ENCODE measurements at regions not wholly inside any gene's neighbourhood (a gene's known extent, or its start where the extent isn't known, plus 50 kb on each side); places are given as distances from the start of the nearest gene placed in this dataset.
"Not testable (repeated sequence)": the region's sequence is repeated elsewhere in the genome, so short reads cannot be mapped to it uniquely, and the experiment has no call there.

- H3K4me1 Mint-ChIP-seq = no peaks in the 10 kb centered on the region
- DNase-seq = no peak
- H3K9me3 Mint-ChIP-seq = no peaks in the 10 kb centered on the region
- CTCF ChIA-PET = no interaction called here
- H3K27ac Mint-ChIP-seq = no peak overlapping the region
- H3K4me3 Mint-ChIP-seq = no peak overlapping the region
- no peaks in the 10 kb centered on the region for H3K36me3 Mint-ChIP-seq
- H3K27me3 Mint-ChIP-seq = no peaks in the 10 kb centered on the region
Measured at GRCh38 chr9:102642651-102643050, 352.5 kb upstream of the CYLC2 start.

GRCh38 chr9:102631559-102631958 is 363.6 kb upstream of the CYLC2 start:
- DNase-seq = no peak
- peaks cover 4% of the 10 kb centered on the region for H3K9me3 Mint-ChIP-seq
- CTCF ChIA-PET = interaction anchor here (0.6 to 1.0 kb wide), 3 partner anchors 1032 to 1755 kb away, joined by 3 to 4 read pairs (median 3); no protein-coding TSS in a partner anchor
- no peaks in the 10 kb centered on the region for H3K27me3 Mint-ChIP-seq
- no peak overlapping the region for H3K4me3 Mint-ChIP-seq
- H3K4me1 Mint-ChIP-seq = no peaks in the 10 kb centered on the region
- H3K36me3 Mint-ChIP-seq = no peaks in the 10 kb centered on the region
- no peak overlapping the region for H3K27ac Mint-ChIP-seq

- peaks cover 2% of the 10 kb centered on the region for H3K9me3 Mint-ChIP-seq
- no peak for DNase-seq
- no peak overlapping the region for H3K4me3 Mint-ChIP-seq
- no peaks in the 10 kb centered on the region for H3K27me3 Mint-ChIP-seq
- CTCF ChIA-PET = no interaction called here
- no peak overlapping the region for H3K27ac Mint-ChIP-seq
- no peaks in the 10 kb centered on the region for H3K36me3 Mint-ChIP-seq
- H3K4me1 Mint-ChIP-seq = no peaks in the 10 kb centered on the region
Measured at GRCh38 chr9:102609461-102609860, 385.7 kb upstream of the CYLC2 start.

GRCh38 chr9:102603198-102604195 is 391.6 kb upstream of the CYLC2 start:
- H3K27ac Mint-ChIP-seq, DNase-seq, H3K4me1 Mint-ChIP-seq, CTCF ChIA-PET, H3K36me3 Mint-ChIP-seq, H3K27me3 Mint-ChIP-seq, H3K4me3 Mint-ChIP-seq, H3K9me3 Mint-ChIP-seq: not testable (repeated sequence)

GRCh38 chr9:102594241-102594640 is 400.9 kb upstream of the CYLC2 start:
- Mint-ChIP-seq H3K27ac (no peak overlapping the region), H3K9me3 (peaks cover 3% of the 10 kb centered on the region), H3K4me3 (no peak overlapping the region), H3K36me3 (no peaks in the 10 kb centered on the region), H3K4me1 (no peaks in the 10 kb centered on the region), H3K27me3 (no peaks in the 10 kb centered on the region)
- CTCF ChIA-PET = no interaction called here
- no peak for DNase-seq

GRCh38 chr9:102587281-102587680 is 407.9 kb upstream of the CYLC2 start:
- CTCF ChIA-PET = no interaction called here
- H3K27ac Mint-ChIP-seq = no peak overlapping the region

GRCh38 chr9:102569436-102569835 is 425.7 kb upstream of the CYLC2 start:
- Mint-ChIP-seq H3K4me3 (no peak overlapping the region), H3K27me3 (no peaks in the 10 kb centered on the region), H3K9me3 (no peaks in the 10 kb centered on the region), H3K27ac (no peak overlapping the region), H3K36me3 (no peaks in the 10 kb centered on the region), H3K4me1 (no peaks in the 10 kb centered on the region)
- CTCF ChIA-PET = no interaction called here
- DNase-seq = no peak

More at GRCh38 chr9:102587281-102587680, 407.9 kb upstream of the CYLC2 start:
- H3K9me3 Mint-ChIP-seq = no peaks in the 10 kb centered on the region
- no peaks in the 10 kb centered on the region for H3K4me1 Mint-ChIP-seq
- no peaks in the 10 kb centered on the region for H3K36me3 Mint-ChIP-seq
- H3K4me3 Mint-ChIP-seq = no peak overlapping the region
- no peaks in the 10 kb centered on the region for H3K27me3 Mint-ChIP-seq
- no peak for DNase-seq

GRCh38 chr9:102551346-102551745 is 443.8 kb upstream of the CYLC2 start:
- no peaks in the 10 kb centered on the region for H3K36me3 Mint-ChIP-seq
- DNase-seq = no peak
- CTCF ChIA-PET = no interaction called here
- H3K9me3 Mint-ChIP-seq = peaks cover 22% of the 10 kb centered on the region
- H3K27ac Mint-ChIP-seq = no peak overlapping the region
- H3K4me3 Mint-ChIP-seq = no peak overlapping the region
- no peaks in the 10 kb centered on the region for H3K4me1 Mint-ChIP-seq
- H3K27me3 Mint-ChIP-seq = no peaks in the 10 kb centered on the region

- H3K36me3 Mint-ChIP-seq = no peaks in the 10 kb centered on the region
- H3K4me3 Mint-ChIP-seq = no peak overlapping the region
- DNase-seq = no peak
- H3K9me3 Mint-ChIP-seq = peaks cover 22% of the 10 kb centered on the region
- H3K27me3 Mint-ChIP-seq = no peaks in the 10 kb centered on the region
- no peaks in the 10 kb centered on the region for H3K4me1 Mint-ChIP-seq
- CTCF ChIA-PET = no interaction called here
- H3K27ac Mint-ChIP-seq = no peak overlapping the region
Measured at GRCh38 chr9:102550886-102551285, 444.2 kb upstream of the CYLC2 start.

- no peaks in the 10 kb centered on the region for H3K27me3 Mint-ChIP-seq
- no peaks in the 10 kb centered on the region for H3K4me1 Mint-ChIP-seq
- H3K4me3 Mint-ChIP-seq = no peak overlapping the region
- peaks cover 22% of the 10 kb centered on the region for H3K9me3 Mint-ChIP-seq
- H3K36me3 Mint-ChIP-seq = no peaks in the 10 kb centered on the region
- no peak overlapping the region for H3K27ac Mint-ChIP-seq
- CTCF ChIA-PET = no interaction called here
- DNase-seq = no peak
Measured at GRCh38 chr9:102550266-102550665, 444.9 kb upstream of the CYLC2 start.

GRCh38 chr9:102534031-102534430 is 461.1 kb upstream of the CYLC2 start:
- CTCF ChIA-PET = no interaction called here
- no peaks in the 10 kb centered on the region for H3K36me3 Mint-ChIP-seq
- no peaks in the 10 kb centered on the region for H3K9me3 Mint-ChIP-seq
- H3K4me1 Mint-ChIP-seq = no peaks in the 10 kb centered on the region
- DNase-seq = no peak
- no peaks in the 10 kb centered on the region for H3K27me3 Mint-ChIP-seq
- no peak overlapping the region for H3K4me3 Mint-ChIP-seq
- H3K27ac Mint-ChIP-seq = no peak overlapping the region

- no peaks in the 10 kb centered on the region for H3K27me3 Mint-ChIP-seq
- H3K27ac Mint-ChIP-seq = no peak overlapping the region
- DNase-seq = no peak
- no peak overlapping the region for H3K4me3 Mint-ChIP-seq
- CTCF ChIA-PET = no interaction called here
- no peaks in the 10 kb centered on the region for H3K4me1 Mint-ChIP-seq
- H3K36me3 Mint-ChIP-seq = no peaks in the 10 kb centered on the region
- peaks cover 2% of the 10 kb centered on the region for H3K9me3 Mint-ChIP-seq
Measured at GRCh38 chr9:102521097-102521755, 473.9 kb upstream of the CYLC2 start.

GRCh38 chr9:102519423-102519822 is 475.7 kb upstream of the CYLC2 start:
- DNase-seq = no peak
- Mint-ChIP-seq H3K27me3 (no peaks in the 10 kb centered on the region), H3K36me3 (no peaks in the 10 kb centered on the region), H3K9me3 (peaks cover 4% of the 10 kb centered on the region), H3K27ac (no peak overlapping the region), H3K4me1 (no peaks in the 10 kb centered on the region), H3K4me3 (no peak overlapping the region)
- CTCF ChIA-PET = no interaction called here

- Mint-ChIP-seq H3K9me3 (peaks cover 4% of the 10 kb centered on the region), H3K4me3 (no peak overlapping the region), H3K36me3 (no peaks in the 10 kb centered on the region), H3K27me3 (no peaks in the 10 kb centered on the region), H3K4me1 (no peaks in the 10 kb centered on the region), H3K27ac (no peak overlapping the region)
- DNase-seq = no peak
- CTCF ChIA-PET = no interaction called here
Measured at GRCh38 chr9:102518324-102518723, 476.8 kb upstream of the CYLC2 start.

- Mint-ChIP-seq H3K4me1 (no peaks in the 10 kb centered on the region), H3K27ac (no peak overlapping the region), H3K27me3 (no peaks in the 10 kb centered on the region), H3K9me3 (peaks cover 3% of the 10 kb centered on the region), H3K4me3 (no peak overlapping the region), H3K36me3 (no peaks in the 10 kb centered on the region)
- no peak for DNase-seq
- CTCF ChIA-PET = no interaction called here
Measured at GRCh38 chr9:102514541-102514940, 480.6 kb upstream of the CYLC2 start.
